ENCODE measurements at regions not wholly inside any gene's neighbourhood (a gene's known extent, or its start where the extent isn't known, plus 50 kb on each side); places are given as distances from the start of the nearest gene placed in this dataset.

- DNase-seq (ENCODE audit: low read depth in 1 of 2, low spot score in 1 of 2): no peak
- TF ChIP-seq GABPA (IDR thresholded peaks at IDR 0.05; ENCODE audit: low read depth): no peak
- TF ChIP-seq POLR2AphosphoS5 (IDR thresholded peaks at IDR 0.05; ENCODE audit: low read depth): no peak
- TF ChIP-seq CTCF (IDR thresholded peaks at IDR 0.05; ENCODE audit: insufficient read depth, low read length): no peak
- TF ChIP-seq SPI1 (IDR thresholded peaks at IDR 0.05; ENCODE audit: borderline replicate concordance, low read depth): no peak
- no peak for TF ChIP-seq REST (IDR thresholded peaks at IDR 0.05; ENCODE audit: insufficient replicate concordance, low read depth)
- H3K4me3 ChIP-seq (replicated peaks; ENCODE audit: insufficient read depth, low read length): no peak overlapping the region
- no peaks in the 10 kb centered on the region for H3K27me3 ChIP-seq (ENCODE audit: insufficient read depth, poor library complexity, severe bottlenecking)
- no peak overlapping the region for H3K27ac ChIP-seq (replicated peaks)
Measured at GRCh38 chr22:49582181-49582580, 245.5 kb downstream of the BRD1 start.

GRCh38 chr22:49580024-49580423 is 247.6 kb downstream of the BRD1 start:
- DNase-seq (ENCODE audit: low read depth in 1 of 2, low spot score in 1 of 2): no peak
- H3K4me3 ChIP-seq (replicated peaks; ENCODE audit: insufficient read depth, low read length): no peak overlapping the region
- H3K27ac ChIP-seq (replicated peaks): no peak overlapping the region
- TF ChIP-seq GABPA (IDR thresholded peaks at IDR 0.05; ENCODE audit: low read depth): no peak
- TF ChIP-seq POLR2AphosphoS5 (IDR thresholded peaks at IDR 0.05; ENCODE audit: low read depth): no peak
- no peak for TF ChIP-seq SPI1 (IDR thresholded peaks at IDR 0.05; ENCODE audit: borderline replicate concordance, low read depth)
- no peaks in the 10 kb centered on the region for H3K27me3 ChIP-seq (ENCODE audit: insufficient read depth, poor library complexity, severe bottlenecking)

- DNase-seq (ENCODE audit: low read depth in 1 of 2, low spot score in 1 of 2): no peak
- H3K27ac ChIP-seq (replicated peaks): no peak overlapping the region
- no peak for TF ChIP-seq SPI1 (IDR thresholded peaks at IDR 0.05; ENCODE audit: borderline replicate concordance, low read depth)
- TF ChIP-seq REST (IDR thresholded peaks at IDR 0.05; ENCODE audit: insufficient replicate concordance, low read depth): no peak
- no peak for TF ChIP-seq CTCF (IDR thresholded peaks at IDR 0.05; ENCODE audit: insufficient read depth, low read length)
- no peak for TF ChIP-seq POLR2AphosphoS5 (IDR thresholded peaks at IDR 0.05; ENCODE audit: low read depth)
- TF ChIP-seq GABPA (IDR thresholded peaks at IDR 0.05; ENCODE audit: low read depth): no peak
- no peaks in the 10 kb centered on the region for H3K27me3 ChIP-seq (ENCODE audit: insufficient read depth, poor library complexity, severe bottlenecking)
- no peak overlapping the region for H3K4me3 ChIP-seq (replicated peaks; ENCODE audit: insufficient read depth, low read length)
Measured at GRCh38 chr22:49577168-49578060, 250.3 kb downstream of the BRD1 start.

- no peak for DNase-seq (ENCODE audit: low read depth in 1 of 2, low spot score in 1 of 2)
- H3K4me3 ChIP-seq (replicated peaks; ENCODE audit: insufficient read depth, low read length): no peak overlapping the region
- no peak for TF ChIP-seq REST (IDR thresholded peaks at IDR 0.05; ENCODE audit: insufficient replicate concordance, low read depth)
- no peak for TF ChIP-seq GABPA (IDR thresholded peaks at IDR 0.05; ENCODE audit: low read depth)
- TF ChIP-seq CTCF (IDR thresholded peaks at IDR 0.05; ENCODE audit: insufficient read depth, low read length): no peak
- TF ChIP-seq SPI1 (IDR thresholded peaks at IDR 0.05; ENCODE audit: borderline replicate concordance, low read depth): no peak
- TF ChIP-seq POLR2AphosphoS5 (IDR thresholded peaks at IDR 0.05; ENCODE audit: low read depth): no peak
- no peak overlapping the region for H3K27ac ChIP-seq (replicated peaks)
- no peaks in the 10 kb centered on the region for H3K27me3 ChIP-seq (ENCODE audit: insufficient read depth, poor library complexity, severe bottlenecking)
Measured at GRCh38 chr22:49576241-49577141, 251.2 kb downstream of the BRD1 start.

Data from HL-60 (cell line).